ENCODE measurements at regions not wholly inside any gene's neighbourhood (a gene's known extent, or its start where the extent isn't known, plus 50 kb on each side); places are given as distances from the start of the nearest gene placed in this dataset.

DNA sequence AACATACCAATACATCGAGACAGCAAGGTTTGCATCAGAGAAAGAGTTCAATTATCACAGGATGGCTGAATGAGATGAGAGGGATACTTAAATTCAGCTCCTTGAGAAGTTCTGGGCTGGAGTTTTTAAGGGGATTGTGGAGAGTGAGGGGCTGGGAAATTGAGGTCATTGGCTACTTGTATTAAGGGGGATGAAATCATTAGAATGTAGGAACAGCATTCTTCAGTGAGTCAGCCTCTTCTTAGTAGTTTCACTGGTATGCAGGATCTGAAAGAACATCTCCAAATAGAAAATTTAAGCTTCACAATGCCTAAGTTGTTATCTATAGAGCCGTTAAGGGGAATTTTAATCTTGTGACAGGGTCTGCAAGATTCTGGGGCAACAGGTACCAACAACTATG, 211.6 kb upstream of the TAPT1 start:
- no peak overlapping the region for H3K4me2 ChIP-seq (ENCODE audit: low read length)
- no peaks in the 10 kb centered on the region for H3F3A ChIP-seq (ENCODE audit: insufficient read depth, low read length, poor library complexity, severe bottlenecking)
- H3K9me3 ChIP-seq (ENCODE audit: low read length): no peaks in the 10 kb centered on the region
- TF ChIP-seq MXI1 (conservative IDR thresholded peaks at IDR 0.05; ENCODE audit: poor library complexity, severe bottlenecking): no peak
- TF ChIP-seq RAD21 (conservative IDR thresholded peaks at IDR 0.05): no peak
- TF ChIP-seq, protein P1, sequence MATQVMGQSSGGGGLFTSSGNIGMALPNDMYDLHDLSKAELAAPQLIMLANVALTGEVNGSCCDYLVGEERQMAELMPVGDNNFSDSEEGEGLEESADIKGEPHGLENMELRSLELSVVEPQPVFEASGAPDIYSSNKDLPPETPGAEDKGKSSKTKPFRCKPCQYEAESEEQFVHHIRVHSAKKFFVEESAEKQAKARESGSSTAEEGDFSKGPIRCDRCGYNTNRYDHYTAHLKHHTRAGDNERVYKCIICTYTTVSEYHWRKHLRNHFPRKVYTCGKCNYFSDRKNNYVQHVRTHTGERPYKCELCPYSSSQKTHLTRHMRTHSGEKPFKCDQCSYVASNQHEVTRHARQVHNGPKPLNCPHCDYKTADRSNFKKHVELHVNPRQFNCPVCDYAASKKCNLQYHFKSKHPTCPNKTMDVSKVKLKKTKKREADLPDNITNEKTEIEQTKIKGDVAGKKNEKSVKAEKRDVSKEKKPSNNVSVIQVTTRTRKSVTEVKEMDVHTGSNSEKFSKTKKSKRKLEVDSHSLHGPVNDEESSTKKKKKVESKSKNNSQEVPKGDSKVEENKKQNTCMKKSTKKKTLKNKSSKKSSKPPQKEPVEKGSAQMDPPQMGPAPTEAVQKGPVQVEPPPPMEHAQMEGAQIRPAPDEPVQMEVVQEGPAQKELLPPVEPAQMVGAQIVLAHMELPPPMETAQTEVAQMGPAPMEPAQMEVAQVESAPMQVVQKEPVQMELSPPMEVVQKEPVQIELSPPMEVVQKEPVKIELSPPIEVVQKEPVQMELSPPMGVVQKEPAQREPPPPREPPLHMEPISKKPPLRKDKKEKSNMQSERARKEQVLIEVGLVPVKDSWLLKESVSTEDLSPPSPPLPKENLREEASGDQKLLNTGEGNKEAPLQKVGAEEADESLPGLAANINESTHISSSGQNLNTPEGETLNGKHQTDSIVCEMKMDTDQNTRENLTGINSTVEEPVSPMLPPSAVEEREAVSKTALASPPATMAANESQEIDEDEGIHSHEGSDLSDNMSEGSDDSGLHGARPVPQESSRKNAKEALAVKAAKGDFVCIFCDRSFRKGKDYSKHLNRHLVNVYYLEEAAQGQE (IDR thresholded peaks at IDR 0.05; ENCODE audit: borderline replicate concordance): no peak
- TF ChIP-seq SMC3 (conservative IDR thresholded peaks at IDR 0.05; ENCODE audit: poor library complexity): no peak
- TF ChIP-seq POLR2AphosphoS5 (IDR thresholded peaks at IDR 0.05): no peak
- no peak for TF ChIP-seq TAF1 (IDR thresholded peaks at IDR 0.05; ENCODE audit: low read depth)
- no peak for TF ChIP-seq EP300 (conservative IDR thresholded peaks at IDR 0.05; ENCODE audit: poor library complexity, severe bottlenecking)
- no peak for TF ChIP-seq EZH2 (IDR thresholded peaks at IDR 0.05; ENCODE audit: borderline replicate concordance, insufficient read depth, low read length, poor library complexity, severe bottlenecking)
- TF ChIP-seq, protein P2, sequence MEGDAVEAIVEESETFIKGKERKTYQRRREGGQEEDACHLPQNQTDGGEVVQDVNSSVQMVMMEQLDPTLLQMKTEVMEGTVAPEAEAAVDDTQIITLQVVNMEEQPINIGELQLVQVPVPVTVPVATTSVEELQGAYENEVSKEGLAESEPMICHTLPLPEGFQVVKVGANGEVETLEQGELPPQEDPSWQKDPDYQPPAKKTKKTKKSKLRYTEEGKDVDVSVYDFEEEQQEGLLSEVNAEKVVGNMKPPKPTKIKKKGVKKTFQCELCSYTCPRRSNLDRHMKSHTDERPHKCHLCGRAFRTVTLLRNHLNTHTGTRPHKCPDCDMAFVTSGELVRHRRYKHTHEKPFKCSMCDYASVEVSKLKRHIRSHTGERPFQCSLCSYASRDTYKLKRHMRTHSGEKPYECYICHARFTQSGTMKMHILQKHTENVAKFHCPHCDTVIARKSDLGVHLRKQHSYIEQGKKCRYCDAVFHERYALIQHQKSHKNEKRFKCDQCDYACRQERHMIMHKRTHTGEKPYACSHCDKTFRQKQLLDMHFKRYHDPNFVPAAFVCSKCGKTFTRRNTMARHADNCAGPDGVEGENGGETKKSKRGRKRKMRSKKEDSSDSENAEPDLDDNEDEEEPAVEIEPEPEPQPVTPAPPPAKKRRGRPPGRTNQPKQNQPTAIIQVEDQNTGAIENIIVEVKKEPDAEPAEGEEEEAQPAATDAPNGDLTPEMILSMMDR (IDR thresholded peaks at IDR 0.05; ENCODE audit: poor library complexity, severe bottlenecking): no peak
- no peaks in the 10 kb centered on the region for H3K79me2 ChIP-seq (replicated peaks; ENCODE audit: insufficient read depth, low read length)
- H3K27ac ChIP-seq (ENCODE audit: low read length): no peak overlapping the region
- H3K27me3 ChIP-seq (ENCODE audit: insufficient read depth, low read depth, low read length): no peaks in the 10 kb centered on the region
- H4K20me1 ChIP-seq (ENCODE audit: insufficient read depth): no peaks in the 10 kb centered on the region
- no peak overlapping the region for H3K4me3 ChIP-seq (ENCODE audit: low read length)
- no peaks in the 10 kb centered on the region for H3K36me3 ChIP-seq (ENCODE audit: insufficient read depth, low read length)
- H3K9ac ChIP-seq (ENCODE audit: low read length): no peak overlapping the region
- no peak overlapping the region for H2AFZ ChIP-seq (ENCODE audit: low read depth, low read length)
- no peaks in the 10 kb centered on the region for H3K9me2 ChIP-seq (ENCODE audit: insufficient read depth, low read length)

DNA sequence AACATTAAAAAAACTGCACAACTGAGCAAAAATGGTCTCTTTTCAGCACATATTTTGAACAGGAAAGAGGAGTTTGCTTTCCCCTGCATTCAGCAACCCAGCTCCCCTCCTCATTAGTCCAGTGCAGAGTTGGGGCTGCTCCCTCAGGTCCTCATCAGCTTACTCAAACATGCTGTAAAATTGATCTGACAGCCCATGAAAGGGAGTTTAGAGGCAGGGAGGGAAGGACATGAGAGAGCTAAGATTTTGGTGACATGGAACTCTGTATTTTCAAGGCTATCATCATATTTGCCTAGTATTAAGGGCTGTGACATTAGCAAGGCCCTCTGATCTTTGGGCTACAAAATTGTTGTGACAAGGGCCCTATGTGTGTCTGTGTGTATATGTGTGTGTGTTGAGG, 205.6 kb upstream of the TAPT1 start:
- no peaks in the 10 kb centered on the region for H3K79me2 ChIP-seq (replicated peaks; ENCODE audit: insufficient read depth, low read length)
- no peaks in the 10 kb centered on the region for H3F3A ChIP-seq (ENCODE audit: insufficient read depth, low read length, poor library complexity, severe bottlenecking)
- H3K4me2 ChIP-seq (ENCODE audit: low read length): no peak overlapping the region
- TF ChIP-seq POLR2AphosphoS5 (IDR thresholded peaks at IDR 0.05) (no peak), EP300 (conservative IDR thresholded peaks at IDR 0.05; ENCODE audit: poor library complexity, severe bottlenecking) (no peak), SMC3 (conservative IDR thresholded peaks at IDR 0.05; ENCODE audit: poor library complexity) (no peak), TAF1 (IDR thresholded peaks at IDR 0.05; ENCODE audit: low read depth) (no peak), EZH2 (IDR thresholded peaks at IDR 0.05; ENCODE audit: borderline replicate concordance, insufficient read depth, low read length, poor library complexity, severe bottlenecking) (no peak), RAD21 (conservative IDR thresholded peaks at IDR 0.05) (no peak), MXI1 (conservative IDR thresholded peaks at IDR 0.05; ENCODE audit: poor library complexity, severe bottlenecking) (no peak)
- TF ChIP-seq, protein P1 (IDR thresholded peaks at IDR 0.05; ENCODE audit: borderline replicate concordance): no peak
- TF ChIP-seq, protein P2 (IDR thresholded peaks at IDR 0.05; ENCODE audit: poor library complexity, severe bottlenecking): no peak
- H3K9ac ChIP-seq (ENCODE audit: low read length): no peak overlapping the region
- no peak overlapping the region for H3K27ac ChIP-seq (ENCODE audit: low read length)
- no peaks in the 10 kb centered on the region for H3K27me3 ChIP-seq (ENCODE audit: insufficient read depth, low read depth, low read length)
- no peak overlapping the region for H2AFZ ChIP-seq (ENCODE audit: low read depth, low read length)
- no peaks in the 10 kb centered on the region for H4K20me1 ChIP-seq (ENCODE audit: insufficient read depth)
- no peaks in the 10 kb centered on the region for H3K9me2 ChIP-seq (ENCODE audit: insufficient read depth, low read length)
- no peaks in the 10 kb centered on the region for H3K36me3 ChIP-seq (ENCODE audit: insufficient read depth, low read length)
- no peaks in the 10 kb centered on the region for H3K9me3 ChIP-seq (ENCODE audit: low read length)
- no peak overlapping the region for H3K4me3 ChIP-seq (ENCODE audit: low read length)
